ENCODE measurements at regions not wholly inside any gene's neighbourhood (a gene's known extent, or its start where the extent isn't known, plus 50 kb on each side); places are given as distances from the start of the nearest gene placed in this dataset.

DNA sequence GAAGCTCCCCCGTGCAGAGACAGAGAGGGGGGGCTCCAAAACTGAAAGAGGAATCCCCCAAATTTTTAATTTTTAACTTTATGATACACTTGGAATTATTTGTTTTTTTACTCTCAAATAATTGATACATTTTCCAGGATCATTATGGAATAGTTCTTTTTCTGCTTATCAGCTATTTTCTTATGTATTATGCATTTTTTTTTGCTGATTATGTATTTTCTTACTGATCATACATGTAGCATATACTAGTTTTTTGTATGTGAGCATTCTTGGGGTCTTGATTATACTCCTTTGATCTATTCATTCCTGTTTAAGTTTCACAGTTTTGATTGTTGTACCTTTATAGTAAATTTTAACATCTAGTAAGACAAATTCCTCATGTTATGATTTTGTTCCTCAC, 55.5 kb upstream of the LDHB start:
- Histone ChIP-seq H3K27ac (no peak overlapping the region), H3K27me3 (no peaks in the 10 kb centered on the region), H3K36me3 (no peaks in the 10 kb centered on the region), H3K4me3 (no peak overlapping the region), H3K4me1 (ENCODE audit: insufficient read depth) (no peaks in the 10 kb centered on the region), H3K9me3 (no peaks in the 10 kb centered on the region)
- no peak for DNase-seq
- 64 to 85% (median 82%) methylated on average over 1 of the region's 1 CpG for WGBS, 3 donors
- intact Hi-C loops (cut with DNase I) = loop anchor here in 1 of 4 donors (10.0 kb wide), 1 partner anchor 52 kb away; no protein-coding TSS in a partner anchor
- TF ChIP-seq, protein P1, sequence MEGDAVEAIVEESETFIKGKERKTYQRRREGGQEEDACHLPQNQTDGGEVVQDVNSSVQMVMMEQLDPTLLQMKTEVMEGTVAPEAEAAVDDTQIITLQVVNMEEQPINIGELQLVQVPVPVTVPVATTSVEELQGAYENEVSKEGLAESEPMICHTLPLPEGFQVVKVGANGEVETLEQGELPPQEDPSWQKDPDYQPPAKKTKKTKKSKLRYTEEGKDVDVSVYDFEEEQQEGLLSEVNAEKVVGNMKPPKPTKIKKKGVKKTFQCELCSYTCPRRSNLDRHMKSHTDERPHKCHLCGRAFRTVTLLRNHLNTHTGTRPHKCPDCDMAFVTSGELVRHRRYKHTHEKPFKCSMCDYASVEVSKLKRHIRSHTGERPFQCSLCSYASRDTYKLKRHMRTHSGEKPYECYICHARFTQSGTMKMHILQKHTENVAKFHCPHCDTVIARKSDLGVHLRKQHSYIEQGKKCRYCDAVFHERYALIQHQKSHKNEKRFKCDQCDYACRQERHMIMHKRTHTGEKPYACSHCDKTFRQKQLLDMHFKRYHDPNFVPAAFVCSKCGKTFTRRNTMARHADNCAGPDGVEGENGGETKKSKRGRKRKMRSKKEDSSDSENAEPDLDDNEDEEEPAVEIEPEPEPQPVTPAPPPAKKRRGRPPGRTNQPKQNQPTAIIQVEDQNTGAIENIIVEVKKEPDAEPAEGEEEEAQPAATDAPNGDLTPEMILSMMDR (IDR thresholded peaks at IDR 0.05) = no peak
- TF ChIP-seq EP300 (IDR thresholded peaks at IDR 0.05) = no peak
- no peak for TF ChIP-seq POLR2A (IDR thresholded peaks at IDR 0.05)

DNA sequence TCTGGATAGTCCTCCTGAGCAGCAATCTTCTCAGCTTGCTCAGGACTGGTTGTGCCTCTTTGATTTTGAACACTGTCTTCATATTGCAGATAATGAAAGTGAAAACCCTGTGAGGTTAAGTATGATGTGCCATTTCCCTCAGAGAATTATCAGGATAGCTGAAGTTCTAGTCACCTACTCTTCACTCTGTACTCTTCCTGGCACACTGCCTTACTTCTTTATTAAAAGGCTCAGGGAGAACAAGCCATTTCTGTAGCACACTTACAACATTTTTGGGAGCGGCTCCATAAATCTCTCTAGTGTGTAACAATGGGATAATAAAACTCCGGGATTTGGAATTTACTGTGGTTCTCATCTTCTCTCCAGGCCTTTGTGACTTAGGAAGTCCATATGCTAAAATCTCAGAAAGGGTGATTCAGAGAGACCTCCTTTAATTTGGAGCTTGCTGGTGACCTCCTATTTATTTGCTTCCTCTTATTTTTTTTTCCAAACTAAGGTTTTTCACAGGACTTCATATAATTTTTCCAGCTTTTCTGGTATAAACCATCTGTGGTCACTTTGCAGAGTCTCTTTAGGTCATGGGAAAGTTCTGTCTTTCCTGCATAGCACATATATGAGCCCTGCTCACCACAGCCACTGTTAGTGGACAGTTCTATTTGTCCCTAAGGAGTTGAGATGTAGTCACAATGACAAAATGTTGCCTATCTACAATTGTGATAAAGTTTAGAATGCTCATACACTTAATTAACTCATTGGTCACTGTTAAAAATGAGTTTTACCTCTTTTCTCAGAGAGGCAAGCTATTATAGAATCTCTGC, 53.5 kb upstream of the LDHB start:
- TF ChIP-seq POLR2A (IDR thresholded peaks at IDR 0.05) (no peak), EP300 (IDR thresholded peaks at IDR 0.05) (no peak)
- TF ChIP-seq, protein P1 (IDR thresholded peaks at IDR 0.05) = no peak
- WGBS, 3 donors = 48 to 56% (median 53%) methylated on average over 2 of the region's 2 CpGs
- no peak overlapping the region for H3K4me3 ChIP-seq
- intact Hi-C loops (cut with DNase I) = loop anchor here in 1 of 4 donors (10.0 kb wide), 1 partner anchor 54 kb away; no protein-coding TSS in a partner anchor
- no peaks in the 10 kb centered on the region for H3K36me3 ChIP-seq
- H3K27me3 ChIP-seq = no peaks in the 10 kb centered on the region
- no peaks in the 10 kb centered on the region for H3K9me3 ChIP-seq
- DNase-seq = no peak
- H3K27ac ChIP-seq = no peak overlapping the region
- no peaks in the 10 kb centered on the region for H3K4me1 ChIP-seq (ENCODE audit: insufficient read depth)
